HEK293 (cell line): ENCODE measurements at regions not wholly inside any gene's neighbourhood (a gene's known extent, or its start where the extent isn't known, plus 50 kb on each side); places are given as distances from the start of the nearest gene placed in this dataset.

Source experiments
- CTCF ChIP-seq: fragments of 450-650 bp; formaldehyde crosslinking; IDR thresholded peaks from 2 replicates; pipeline ENCODE4 v1.5.1; 2016; ENCODE audit warnings: missing biosample characterization, missing genetic modification characterization
- KLF9 ChIP-seq: fragments of 450-650 bp; formaldehyde crosslinking; IDR thresholded peaks from 2 replicates; pipeline ENCODE4 v1.5.1; 2016; ENCODE audit warnings: missing biosample characterization, missing genetic modification characterization, low read depth
- OVOL3 ChIP-seq: fragments of 450-650 bp; formaldehyde crosslinking; IDR thresholded peaks from 2 replicates; pipeline ENCODE4 v1.5.1; 2016; ENCODE audit warnings: missing biosample characterization, missing genetic modification characterization
- ZNF121 ChIP-seq: fragments of 450-650 bp; formaldehyde crosslinking; IDR thresholded peaks from 2 replicates; pipeline ENCODE4 v1.5.1; 2016; ENCODE audit warnings: missing biosample characterization, missing genetic modification characterization
- ZNF2 ChIP-seq: fragments of 450-650 bp; formaldehyde crosslinking; IDR thresholded peaks from 2 replicates; pipeline ENCODE4 v1.5.1; 2016; ENCODE audit warnings: missing biosample characterization, missing genetic modification characterization
- ZNF433 ChIP-seq: fragments of 450-650 bp; formaldehyde crosslinking; IDR thresholded peaks from 2 replicates; pipeline ENCODE4 v1.5.1; 2016; ENCODE audit warnings: missing biosample characterization, missing genetic modification characterization, low read depth
- ZNF792 ChIP-seq: fragments of 450-650 bp; formaldehyde crosslinking; IDR thresholded peaks from 2 replicates; pipeline ENCODE4 v1.5.1; 2016; ENCODE audit warnings: missing biosample characterization, missing genetic modification characterization

GRCh38 chr3:80649170-80649569, 881.4 kb upstream of the ROBO1 start:
- TF ChIP-seq CTCF (no peak), KLF9 (tag by site-specific recombination) (no peak), ZNF2 (tag by site-specific recombination) (no peak), OVOL3 (tag by site-specific recombination) (no peak), ZNF792 (tag by site-specific recombination) (no peak), ZNF121 (tag by site-specific recombination) (no peak), ZNF433 (tag by site-specific recombination) (no peak)
